ENCODE measurements at regions not wholly inside any gene's neighbourhood (a gene's known extent, or its start where the extent isn't known, plus 50 kb on each side); places are given as distances from the start of the nearest gene placed in this dataset.
"Not testable (repeated sequence)": the region's sequence is repeated elsewhere in the genome, so short reads cannot be mapped to it uniquely, and the experiment has no call there.

- no peak overlapping the region for H2AFZ ChIP-seq (ENCODE audit: low read length)
- no peak overlapping the region for H3K9ac ChIP-seq (ENCODE audit: low read length)
- H3K4me1 ChIP-seq (ENCODE audit: low read length): no peaks in the 10 kb centered on the region
- H3K4me2 ChIP-seq (ENCODE audit: low read depth, low read length): no peak overlapping the region
- no peaks in the 10 kb centered on the region for H3K36me3 ChIP-seq (replicated peaks; ENCODE audit: insufficient read depth, low read length)
- H3K9me2 ChIP-seq (replicated peaks; ENCODE audit: insufficient read depth, low read length): no peaks in the 10 kb centered on the region
- no peak overlapping the region for H3K27ac ChIP-seq (ENCODE audit: low read length)
- no peaks in the 10 kb centered on the region for H3F3A ChIP-seq (ENCODE audit: insufficient read depth, low read length)
- H3K27me3 ChIP-seq (replicated peaks; ENCODE audit: insufficient read depth, low read length): no peaks in the 10 kb centered on the region
- no peaks in the 10 kb centered on the region for H3K9me3 ChIP-seq (replicated peaks; ENCODE audit: insufficient read depth, low read length)
- no peak for DNase-seq
- H3K79me2 ChIP-seq (ENCODE audit: low read length): no peaks in the 10 kb centered on the region
- no peaks in the 10 kb centered on the region for H4K20me1 ChIP-seq (ENCODE audit: insufficient read depth, low read length)
- H3K4me3 ChIP-seq (ENCODE audit: low read length): no peak overlapping the region
- no peak for TF ChIP-seq EZH2 (optimal IDR thresholded peaks at IDR 0.05; ENCODE audit: low read depth, low read length)
- no peak for TF ChIP-seq EZH2phosphoT487 (IDR thresholded peaks at IDR 0.05; ENCODE audit: low read length)
- TF ChIP-seq CTCF (IDR thresholded peaks at IDR 0.05; ENCODE audit: low read length): no peak
Measured at GRCh38 chr2:123453772-123454171, 571.3 kb upstream of the CNTNAP5 start.

- not testable (repeated sequence) for H3K4me1 ChIP-seq (ENCODE audit: low read length); H3K4me2 ChIP-seq (ENCODE audit: low read depth, low read length); H3K79me2 ChIP-seq (ENCODE audit: low read length); H2AFZ ChIP-seq (ENCODE audit: low read length); H3K9ac ChIP-seq (ENCODE audit: low read length); H3K9me2 ChIP-seq (replicated peaks; ENCODE audit: insufficient read depth, low read length); H3F3A ChIP-seq (ENCODE audit: insufficient read depth, low read length); DNase-seq; H4K20me1 ChIP-seq (ENCODE audit: insufficient read depth, low read length); H3K36me3 ChIP-seq (replicated peaks; ENCODE audit: insufficient read depth, low read length); H3K4me3 ChIP-seq (ENCODE audit: low read length); H3K27me3 ChIP-seq (replicated peaks; ENCODE audit: insufficient read depth, low read length); H3K27ac ChIP-seq (ENCODE audit: low read length); H3K9me3 ChIP-seq (replicated peaks; ENCODE audit: insufficient read depth, low read length)
Measured at GRCh38 chr2:123455234-123455633, 569.9 kb upstream of the CNTNAP5 start.

- no peak overlapping the region for H2AFZ ChIP-seq (ENCODE audit: low read length)
- no peaks in the 10 kb centered on the region for H4K20me1 ChIP-seq (ENCODE audit: insufficient read depth, low read length)
- DNase-seq: no peak
- H3F3A ChIP-seq (ENCODE audit: insufficient read depth, low read length): no peaks in the 10 kb centered on the region
- no peaks in the 10 kb centered on the region for H3K9me2 ChIP-seq (replicated peaks; ENCODE audit: insufficient read depth, low read length)
- H3K27ac ChIP-seq (ENCODE audit: low read length): no peak overlapping the region
- no peaks in the 10 kb centered on the region for H3K4me1 ChIP-seq (ENCODE audit: low read length)
- H3K4me3 ChIP-seq (ENCODE audit: low read length): no peak overlapping the region
- H3K9ac ChIP-seq (ENCODE audit: low read length): no peak overlapping the region
- no peaks in the 10 kb centered on the region for H3K9me3 ChIP-seq (replicated peaks; ENCODE audit: insufficient read depth, low read length)
- no peak overlapping the region for H3K4me2 ChIP-seq (ENCODE audit: low read depth, low read length)
- H3K36me3 ChIP-seq (replicated peaks; ENCODE audit: insufficient read depth, low read length): no peaks in the 10 kb centered on the region
- TF ChIP-seq CTCF (IDR thresholded peaks at IDR 0.05; ENCODE audit: low read length): no peak
- TF ChIP-seq EZH2phosphoT487 (IDR thresholded peaks at IDR 0.05; ENCODE audit: low read length): no peak
- TF ChIP-seq EZH2 (optimal IDR thresholded peaks at IDR 0.05; ENCODE audit: low read depth, low read length): no peak
- H3K79me2 ChIP-seq (ENCODE audit: low read length): no peaks in the 10 kb centered on the region
- no peaks in the 10 kb centered on the region for H3K27me3 ChIP-seq (replicated peaks; ENCODE audit: insufficient read depth, low read length)
Measured at GRCh38 chr2:123456416-123456815, 568.7 kb upstream of the CNTNAP5 start.

- no peak overlapping the region for H3K4me2 ChIP-seq (ENCODE audit: low read depth, low read length)
- DNase-seq: no peak
- no peak overlapping the region for H2AFZ ChIP-seq (ENCODE audit: low read length)
Measured at GRCh38 chr2:123463886-123464285, 561.2 kb upstream of the CNTNAP5 start.

More at GRCh38 chr2:123463886-123464285, 561.2 kb upstream of the CNTNAP5 start:
- H4K20me1 ChIP-seq (ENCODE audit: insufficient read depth, low read length): no peaks in the 10 kb centered on the region
- no peak for TF ChIP-seq CTCF (IDR thresholded peaks at IDR 0.05; ENCODE audit: low read length)
- no peak for TF ChIP-seq EZH2 (optimal IDR thresholded peaks at IDR 0.05; ENCODE audit: low read depth, low read length)
- TF ChIP-seq EZH2phosphoT487 (IDR thresholded peaks at IDR 0.05; ENCODE audit: low read length): no peak
- no peaks in the 10 kb centered on the region for H3K36me3 ChIP-seq (replicated peaks; ENCODE audit: insufficient read depth, low read length)
- no peaks in the 10 kb centered on the region for H3F3A ChIP-seq (ENCODE audit: insufficient read depth, low read length)
- no peak overlapping the region for H3K27ac ChIP-seq (ENCODE audit: low read length)
- no peaks in the 10 kb centered on the region for H3K9me2 ChIP-seq (replicated peaks; ENCODE audit: insufficient read depth, low read length)
- H3K4me1 ChIP-seq (ENCODE audit: low read length): no peaks in the 10 kb centered on the region
- H3K4me3 ChIP-seq (ENCODE audit: low read length): no peak overlapping the region
- no peaks in the 10 kb centered on the region for H3K9me3 ChIP-seq (replicated peaks; ENCODE audit: insufficient read depth, low read length)
- H3K79me2 ChIP-seq (ENCODE audit: low read length): no peaks in the 10 kb centered on the region
- H3K9ac ChIP-seq (ENCODE audit: low read length): no peak overlapping the region
- no peaks in the 10 kb centered on the region for H3K27me3 ChIP-seq (replicated peaks; ENCODE audit: insufficient read depth, low read length)
